ENCODE measurements at regions not wholly inside any gene's neighbourhood (a gene's known extent, or its start where the extent isn't known, plus 50 kb on each side); places are given as distances from the start of the nearest gene placed in this dataset.
"Not testable (repeated sequence)": the region's sequence is repeated elsewhere in the genome, so short reads cannot be mapped to it uniquely, and the experiment has no call there.

GRCh38 chr5:62777081-62777480 is 198.5 kb downstream of the LRRC70 start:
- not testable (repeated sequence) for TF ChIP-seq FOXP2 (optimal IDR thresholded peaks at IDR 0.05; ENCODE audit: control extremely low read depth, extremely low read length, insufficient read depth); EZH2 (IDR thresholded peaks at IDR 0.05)

Measured in SK-N-MC (cell line).